ENCODE measurements at regions not wholly inside any gene's neighbourhood (a gene's known extent, or its start where the extent isn't known, plus 50 kb on each side); places are given as distances from the start of the nearest gene placed in this dataset.

DNA sequence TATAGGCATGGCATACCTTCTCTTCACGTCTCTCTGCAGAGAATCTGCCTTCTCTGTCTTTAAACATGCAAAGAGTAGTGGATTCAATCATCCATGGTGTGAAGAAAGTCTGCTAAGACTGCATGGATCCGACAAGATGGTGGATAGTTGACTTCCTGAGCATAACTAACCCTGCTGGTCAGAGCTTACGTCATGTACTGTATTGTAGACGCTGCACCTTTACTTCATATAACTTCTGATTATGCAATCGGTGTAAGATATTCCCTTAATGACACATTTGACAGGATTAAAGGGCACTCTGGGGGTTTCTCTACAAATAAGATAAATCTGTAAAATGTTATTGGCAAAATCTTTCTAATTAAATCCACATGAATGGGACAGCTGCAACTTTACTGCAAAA, 240.3 kb upstream of the NREP start:
- Histone ChIP-seq H3K4me3 (no peak overlapping the region), H3K27ac (no peak overlapping the region), H3K36me3 (no peaks in the 10 kb centered on the region), H3K4me1 (no peaks in the 10 kb centered on the region), H3K9me3 (no peaks in the 10 kb centered on the region), H3K27me3 (no peaks in the 10 kb centered on the region)
- no peak for DNase-seq
- intact Hi-C loops (cut with DNase I; ENCODE audit: low total_unique reads), result no loop called here
- TF ChIP-seq, protein P1, sequence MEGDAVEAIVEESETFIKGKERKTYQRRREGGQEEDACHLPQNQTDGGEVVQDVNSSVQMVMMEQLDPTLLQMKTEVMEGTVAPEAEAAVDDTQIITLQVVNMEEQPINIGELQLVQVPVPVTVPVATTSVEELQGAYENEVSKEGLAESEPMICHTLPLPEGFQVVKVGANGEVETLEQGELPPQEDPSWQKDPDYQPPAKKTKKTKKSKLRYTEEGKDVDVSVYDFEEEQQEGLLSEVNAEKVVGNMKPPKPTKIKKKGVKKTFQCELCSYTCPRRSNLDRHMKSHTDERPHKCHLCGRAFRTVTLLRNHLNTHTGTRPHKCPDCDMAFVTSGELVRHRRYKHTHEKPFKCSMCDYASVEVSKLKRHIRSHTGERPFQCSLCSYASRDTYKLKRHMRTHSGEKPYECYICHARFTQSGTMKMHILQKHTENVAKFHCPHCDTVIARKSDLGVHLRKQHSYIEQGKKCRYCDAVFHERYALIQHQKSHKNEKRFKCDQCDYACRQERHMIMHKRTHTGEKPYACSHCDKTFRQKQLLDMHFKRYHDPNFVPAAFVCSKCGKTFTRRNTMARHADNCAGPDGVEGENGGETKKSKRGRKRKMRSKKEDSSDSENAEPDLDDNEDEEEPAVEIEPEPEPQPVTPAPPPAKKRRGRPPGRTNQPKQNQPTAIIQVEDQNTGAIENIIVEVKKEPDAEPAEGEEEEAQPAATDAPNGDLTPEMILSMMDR (IDR thresholded peaks at IDR 0.05), result no peak

DNA sequence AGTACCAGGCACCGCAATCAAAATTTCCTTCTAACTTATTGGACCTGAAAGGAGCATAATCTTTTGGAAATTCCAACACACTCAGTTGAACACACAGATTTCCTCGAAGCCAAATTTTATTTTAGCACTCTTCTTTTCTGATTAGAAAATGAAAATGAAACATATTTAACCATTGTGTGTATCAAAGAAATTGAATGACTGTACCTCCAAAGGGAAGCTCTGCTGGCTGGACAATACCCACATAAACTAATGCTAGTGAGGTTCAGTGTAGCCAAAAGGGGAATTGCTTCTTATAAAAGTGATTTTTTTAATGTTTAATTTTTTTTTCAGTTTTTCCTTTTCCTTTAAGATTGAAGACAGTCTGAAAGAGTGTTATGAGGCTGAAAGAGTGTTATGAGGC, 239.6 kb upstream of the NREP start:
- Histone ChIP-seq H3K4me3 (no peak overlapping the region), H3K36me3 (no peaks in the 10 kb centered on the region), H3K27me3 (no peaks in the 10 kb centered on the region), H3K4me1 (no peaks in the 10 kb centered on the region), H3K9me3 (no peaks in the 10 kb centered on the region), H3K27ac (no peak overlapping the region)
- TF ChIP-seq, protein P1 (IDR thresholded peaks at IDR 0.05), result no peak
- intact Hi-C loops (cut with DNase I; ENCODE audit: low total_unique reads), result no loop called here
- no peak for DNase-seq

DNA sequence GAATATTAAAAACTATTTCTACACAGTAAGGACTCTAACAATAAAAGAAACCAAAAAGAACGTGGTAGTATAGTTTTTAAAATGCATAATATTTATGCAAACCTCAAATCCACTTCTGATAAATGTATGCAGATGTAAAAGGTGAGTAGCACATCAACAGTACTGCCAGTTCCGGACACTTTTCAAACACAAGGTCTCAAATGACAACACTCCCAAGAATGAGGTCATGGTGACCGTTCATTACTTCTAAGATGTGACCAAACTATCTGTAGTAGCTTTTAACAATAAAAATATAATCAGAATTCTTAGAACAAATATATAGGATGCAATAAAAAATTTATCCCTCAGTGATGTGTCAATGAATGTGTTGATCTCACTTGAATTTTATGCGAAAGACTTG, 238.7 kb upstream of the NREP start:
- H3K4me1 ChIP-seq, result no peaks in the 10 kb centered on the region
- H3K9me3 ChIP-seq, result no peaks in the 10 kb centered on the region
- no peak for DNase-seq
- intact Hi-C loops (cut with DNase I; ENCODE audit: low total_unique reads), result no loop called here
- TF ChIP-seq, protein P1 (IDR thresholded peaks at IDR 0.05), result no peak
- H3K27me3 ChIP-seq, result no peaks in the 10 kb centered on the region
- no peak overlapping the region for H3K4me3 ChIP-seq
- H3K27ac ChIP-seq, result no peak overlapping the region
- H3K36me3 ChIP-seq, result no peaks in the 10 kb centered on the region

DNA sequence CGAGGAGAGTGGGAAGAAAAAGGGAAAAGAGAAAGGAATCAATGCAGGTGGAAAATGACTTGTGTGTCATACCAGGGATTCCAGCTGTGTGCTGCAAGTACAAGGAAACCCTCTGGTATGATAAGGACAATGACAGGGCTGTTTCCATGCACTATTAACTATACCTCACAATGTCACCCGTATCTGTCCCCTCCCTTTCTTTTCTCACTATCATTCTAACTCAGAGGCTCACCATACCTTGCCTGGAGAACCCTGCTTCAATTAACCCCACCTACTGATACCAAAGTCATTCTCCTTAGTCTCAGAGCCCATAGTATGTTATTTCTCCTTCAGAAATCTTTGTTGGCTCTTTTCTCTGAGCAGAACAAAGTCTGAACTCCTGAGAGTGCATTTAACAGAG, 236.2 kb upstream of the NREP start:
- Histone ChIP-seq H3K4me3 (no peak overlapping the region), H3K27ac (no peak overlapping the region), H3K9me3 (no peaks in the 10 kb centered on the region), H3K27me3 (no peaks in the 10 kb centered on the region), H3K36me3 (no peaks in the 10 kb centered on the region), H3K4me1 (no peaks in the 10 kb centered on the region)
- intact Hi-C loops (cut with DNase I; ENCODE audit: low total_unique reads), result no loop called here
- DNase-seq, result no peak
- TF ChIP-seq, protein P1 (IDR thresholded peaks at IDR 0.05), result no peak

DNA sequence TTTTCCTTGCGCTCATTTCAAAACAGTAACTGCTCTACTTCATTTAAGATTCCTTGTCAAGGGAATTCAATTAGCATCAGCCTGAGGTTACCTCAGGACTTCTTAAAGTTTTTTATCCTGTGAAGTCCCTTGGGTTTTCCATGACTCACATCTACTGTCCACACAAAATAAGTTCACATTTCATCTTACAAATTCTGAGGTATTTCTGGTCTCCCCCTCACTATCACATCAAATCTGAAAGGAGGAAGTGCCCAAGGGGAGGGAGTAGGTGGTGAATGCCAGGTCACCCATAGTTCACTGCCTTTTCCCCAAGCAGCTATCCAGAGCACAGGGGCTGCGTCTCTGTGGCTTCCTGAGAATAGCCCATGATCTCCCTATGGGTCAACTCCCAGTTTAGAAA, 227.1 kb upstream of the NREP start:
- Histone ChIP-seq H3K27ac (no peak overlapping the region), H3K27me3 (no peaks in the 10 kb centered on the region), H3K4me3 (no peak overlapping the region), H3K4me1 (peaks cover 0 to 11% (median 0%) of the 10 kb centered on the region in 4 donors), H3K36me3 (no peaks in the 10 kb centered on the region), H3K9me3 (no peaks in the 10 kb centered on the region)
- no peak for DNase-seq
- intact Hi-C loops (cut with DNase I; ENCODE audit: low total_unique reads), result no loop called here
- TF ChIP-seq, protein P1 (IDR thresholded peaks at IDR 0.05), result no peak

DNA sequence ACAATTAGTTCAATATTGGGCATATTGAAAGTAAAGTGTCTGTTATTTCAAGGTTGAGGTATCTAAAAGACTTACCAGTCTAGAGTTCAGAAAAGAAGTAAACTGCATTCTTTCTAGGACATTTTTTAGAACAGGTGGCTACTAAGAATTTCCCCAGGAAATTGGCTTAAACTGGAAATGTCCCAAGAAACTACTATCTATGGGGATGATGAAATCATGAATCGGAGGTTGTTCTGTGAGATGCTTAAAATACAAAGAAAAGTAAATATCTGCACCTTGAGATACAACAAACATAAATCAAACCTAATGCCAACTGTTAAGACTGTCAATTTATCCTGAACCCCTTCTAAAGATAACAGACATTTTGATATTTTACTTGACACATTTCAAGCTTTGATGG, 226.5 kb upstream of the NREP start:
- intact Hi-C loops (cut with DNase I; ENCODE audit: low total_unique reads), result no loop called here
- H3K9me3 ChIP-seq, result no peaks in the 10 kb centered on the region

More for the DNA sequence above, 226.5 kb upstream of the NREP start:
- H3K36me3 ChIP-seq, result no peaks in the 10 kb centered on the region
- H3K27me3 ChIP-seq, result no peaks in the 10 kb centered on the region
- no peak overlapping the region for H3K4me3 ChIP-seq
- TF ChIP-seq, protein P1 (IDR thresholded peaks at IDR 0.05), result no peak
- H3K27ac ChIP-seq, result no peak overlapping the region
- no peak for DNase-seq
- peaks cover 0 to 11% (median 0%) of the 10 kb centered on the region in 4 donors for H3K4me1 ChIP-seq
